GM19324 (cell line): ENCODE measurements at regions not wholly inside any gene's neighbourhood (a gene's known extent, or its start where the extent isn't known, plus 50 kb on each side); places are given as distances from the start of the nearest gene placed in this dataset.
A peak's percentile ranks its signal among the peaks of the same experiment; 100 is the strongest.
"Not testable (repeated sequence)": the region's sequence is repeated elsewhere in the genome, so short reads cannot be mapped to it uniquely, and the experiment has no call there.

Source experiments
- ATAC-seq: cut with Tn5 transposase; IDR thresholded peaks from one replicate; pipeline ENCODE4 v1.9.1; 2021; ENCODE audit warnings: mild to moderate bottlenecking, moderate library complexity; ENCODE audit not compliant: unreplicated experiment, low FRiP score

GRCh38 chr5:82626905-82627591 lies 348.9 kb upstream of the RPS23 start:
- not testable (repeated sequence) for ATAC-seq

GRCh38 chr5:82626012-82626411 lies 347.9 kb upstream of the RPS23 start:
- not testable (repeated sequence) for ATAC-seq

GRCh38 chr5:82624062-82624461 lies 345.9 kb upstream of the RPS23 start:
- no peak for ATAC-seq

DNA sequence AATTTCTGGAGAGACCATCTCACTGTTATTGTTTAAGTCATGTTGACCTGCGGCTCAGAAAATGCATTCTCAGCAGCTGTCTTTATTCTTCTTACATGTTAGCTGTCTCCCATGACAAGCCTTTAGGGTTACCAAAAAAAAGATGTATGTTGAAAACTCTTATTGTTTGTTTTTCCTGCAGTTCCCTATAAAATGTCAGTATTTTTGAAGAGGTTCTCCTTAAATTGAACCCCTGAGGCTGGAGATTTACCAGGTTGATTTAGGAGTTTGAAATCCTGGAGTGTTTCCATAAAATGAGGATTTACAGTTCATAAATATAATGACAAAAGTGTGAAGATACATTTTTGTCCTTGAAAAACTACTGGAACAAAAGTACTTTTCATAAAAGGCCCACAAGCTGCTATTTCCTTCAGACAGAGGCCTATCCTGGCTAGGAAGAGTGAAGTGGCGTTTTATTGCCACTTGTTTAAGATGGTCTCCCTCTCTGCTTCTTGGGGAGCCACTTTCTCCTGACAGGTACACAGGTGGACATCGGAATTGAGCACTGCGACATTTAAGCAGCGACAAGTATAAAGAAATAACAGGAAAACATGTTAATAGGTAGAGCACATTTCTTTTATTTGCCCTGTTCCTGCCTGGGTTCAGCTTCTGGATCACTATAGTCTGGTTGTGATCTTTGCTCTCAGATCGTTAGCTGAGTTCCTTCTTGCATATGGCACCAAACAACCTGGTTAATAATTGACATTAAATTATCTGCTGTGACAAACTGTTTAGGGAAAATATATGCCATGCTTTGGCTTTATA lies 344.8 kb upstream of the RPS23 start:
- ATAC-seq = no peak

GRCh38 chr5:82622205-82622604 lies 344.1 kb upstream of the RPS23 start:
- no peak for ATAC-seq

DNA sequence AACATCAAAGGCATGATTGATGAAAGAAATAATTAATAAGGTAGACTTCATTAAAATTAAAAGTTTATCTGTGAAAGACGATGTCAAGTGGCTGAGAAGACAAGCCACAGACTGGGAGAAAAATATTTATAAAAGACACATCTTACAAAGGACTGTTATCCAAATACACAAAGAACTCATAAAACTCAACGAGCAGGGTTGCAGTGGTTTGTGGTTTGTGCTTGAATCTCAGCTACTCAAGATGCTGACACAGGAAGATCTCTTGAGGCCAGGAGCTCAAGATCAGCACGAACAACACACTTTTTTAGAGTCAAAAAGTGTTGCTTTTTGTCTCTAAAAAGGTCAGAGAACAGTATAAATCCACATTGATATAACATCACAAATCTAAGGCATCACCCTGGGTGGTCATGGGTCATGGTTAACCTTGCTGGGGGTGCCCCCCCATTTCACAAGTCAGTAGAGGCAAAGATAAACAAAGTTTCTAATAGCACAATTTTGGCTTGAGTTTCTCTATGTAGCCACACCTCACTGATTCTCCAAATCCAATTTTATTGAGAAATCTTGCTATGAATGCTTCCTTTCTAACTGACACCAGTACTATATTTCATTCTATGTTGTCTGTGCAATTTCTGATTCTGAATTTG lies 342.9 kb upstream of the RPS23 start:
- ATAC-seq = no peak

DNA sequence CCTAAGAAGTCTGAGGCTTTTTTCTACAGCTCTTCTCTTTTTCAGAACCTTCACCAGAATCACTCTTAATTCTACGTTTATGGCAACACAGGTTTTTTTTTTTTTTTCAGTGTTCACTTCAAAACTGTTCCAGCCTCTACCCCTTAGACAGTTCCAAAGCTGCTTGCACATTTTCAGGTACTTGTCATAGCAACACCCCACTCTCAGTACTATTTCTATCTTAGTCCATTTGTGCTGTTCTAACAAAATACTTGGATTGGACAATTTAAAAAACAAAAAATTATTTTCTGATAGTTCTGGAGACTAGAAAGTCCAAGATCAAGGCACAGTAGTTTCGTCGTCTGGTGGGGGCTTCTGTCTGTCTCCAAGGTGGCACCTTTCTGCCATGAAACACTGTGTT lies 340.9 kb upstream of the RPS23 start:
- no peak for ATAC-seq

DNA sequence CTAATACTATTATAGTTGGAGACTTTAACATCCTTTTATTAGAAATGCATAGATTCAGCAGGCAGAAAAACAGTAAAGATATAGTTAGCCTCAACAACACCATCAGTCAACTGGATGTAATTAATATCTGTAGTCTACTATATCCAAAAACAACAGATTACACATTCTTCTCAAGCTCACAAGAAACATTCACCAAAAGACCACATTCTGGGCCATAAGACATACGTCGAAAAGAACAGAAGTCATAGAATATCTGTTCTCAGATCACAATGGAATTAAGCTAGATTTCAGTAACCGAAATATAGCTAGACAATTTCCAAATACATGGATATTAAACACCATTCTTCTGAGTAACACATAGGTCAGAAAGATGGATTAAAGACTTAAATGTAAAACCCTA lies 336.6 kb upstream of the RPS23 start:
- no peak for ATAC-seq

DNA sequence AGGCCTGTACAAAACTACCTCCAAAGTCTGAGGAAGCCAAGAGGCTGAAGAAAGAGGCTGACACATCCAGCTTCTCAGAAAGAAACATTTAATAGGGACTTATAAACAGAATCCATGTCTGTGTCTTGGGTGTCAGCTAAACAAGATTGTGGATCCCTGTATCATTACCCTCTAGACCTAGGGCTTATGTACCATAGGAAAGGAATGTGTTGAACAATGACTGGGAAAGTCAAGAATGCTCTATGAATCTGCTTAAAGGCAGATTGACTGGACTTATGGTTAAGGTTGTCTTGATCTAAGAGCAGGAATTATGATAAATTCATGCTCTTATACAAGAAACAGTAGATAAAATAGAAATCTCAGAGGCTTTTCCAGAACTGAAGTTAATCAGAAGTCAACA lies 335.7 kb upstream of the RPS23 start:
- ATAC-seq = no peak

DNA sequence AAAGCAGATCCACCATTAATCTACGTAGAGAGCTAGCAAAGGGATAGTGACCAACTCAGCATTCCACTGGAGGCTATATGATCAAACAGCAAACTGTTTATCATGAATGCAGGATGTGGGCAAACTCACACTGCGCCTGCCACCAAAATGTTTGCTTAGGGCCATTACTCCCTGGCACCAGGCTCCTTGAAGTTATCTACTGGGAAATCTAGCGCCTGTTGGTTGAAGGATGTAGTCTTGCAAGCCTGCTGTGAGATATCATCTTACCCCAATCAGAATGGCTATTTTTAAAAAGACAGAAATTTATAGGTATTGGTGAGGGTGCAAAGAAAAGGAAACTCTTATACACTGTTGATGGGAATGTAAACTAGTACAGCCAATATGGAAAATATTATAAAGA lies 332.5 kb upstream of the RPS23 start:
- no peak for ATAC-seq

DNA sequence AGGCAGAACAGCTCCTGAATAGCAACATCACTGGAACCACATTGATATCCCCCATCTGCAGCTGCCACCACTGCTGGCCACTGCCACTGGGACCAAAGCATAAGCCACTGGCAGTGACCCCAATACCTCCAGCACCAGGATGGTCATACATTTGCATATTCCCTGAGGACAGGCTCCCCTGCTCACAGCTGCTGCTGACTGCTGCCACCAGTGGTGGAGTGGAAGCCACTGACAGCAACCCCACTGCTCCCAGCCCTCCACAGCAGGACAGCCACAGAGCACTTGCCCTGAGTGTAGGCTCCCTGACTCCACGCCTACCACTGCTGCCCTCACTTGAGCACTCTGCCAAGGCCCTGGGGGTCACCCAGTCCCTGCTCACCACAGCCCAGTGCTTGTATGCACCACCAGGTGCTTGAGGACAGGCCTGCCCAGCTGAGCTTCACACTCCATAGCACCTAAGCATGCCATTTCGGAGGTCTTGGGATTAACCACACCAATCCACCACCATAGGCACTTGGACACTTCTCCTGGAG lies 327.4 kb upstream of the RPS23 start:
- ATAC-seq = peak; percentile 63

DNA sequence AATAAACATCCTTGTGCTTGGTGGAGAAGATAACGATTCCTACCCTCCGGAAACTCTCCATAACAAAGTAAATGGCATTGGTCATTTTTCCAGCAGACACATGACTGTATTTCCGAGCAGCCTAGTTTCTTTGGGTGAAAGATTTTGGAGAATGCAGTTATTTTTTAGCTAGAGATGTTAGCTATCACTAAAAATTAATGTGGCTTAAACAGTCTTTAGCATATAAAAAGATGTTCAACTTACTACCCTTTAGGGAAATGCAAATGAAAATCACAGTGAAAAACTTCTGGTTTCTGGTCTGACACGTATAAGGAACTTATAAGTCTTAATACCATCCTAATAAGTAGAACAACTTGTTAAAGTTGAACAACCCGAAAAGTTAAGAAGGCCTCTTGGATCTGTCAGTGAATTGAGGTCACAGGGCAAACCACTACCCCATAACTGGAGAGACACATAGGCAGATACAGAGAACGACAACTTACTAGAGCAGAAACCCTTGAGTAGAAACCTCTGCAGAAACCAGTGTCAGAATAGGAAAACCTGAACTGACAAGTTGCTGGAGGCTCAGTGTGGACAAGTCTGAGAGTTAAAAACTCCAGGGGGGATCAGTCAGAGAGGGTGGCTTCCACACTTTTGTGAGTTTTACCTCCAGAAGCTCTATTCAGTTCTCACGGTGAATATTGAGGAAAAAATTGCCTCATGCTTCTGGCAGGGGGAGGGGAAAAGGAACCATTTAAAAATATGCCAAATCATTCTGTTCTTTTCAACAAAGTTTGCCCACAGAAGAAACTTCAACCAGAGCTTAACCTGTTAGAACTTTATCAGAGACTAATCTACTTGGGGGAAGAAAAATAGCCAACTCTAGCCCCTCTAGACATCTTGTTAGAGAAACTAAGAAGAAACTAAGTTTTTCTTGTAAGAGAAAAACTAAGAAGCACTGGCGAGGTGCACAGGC lies 325.2 kb upstream of the RPS23 start:
- ATAC-seq = peak; percentile 45

GRCh38 chr5:82601861-82602260 lies 323.7 kb upstream of the RPS23 start:
- ATAC-seq = no peak

DNA sequence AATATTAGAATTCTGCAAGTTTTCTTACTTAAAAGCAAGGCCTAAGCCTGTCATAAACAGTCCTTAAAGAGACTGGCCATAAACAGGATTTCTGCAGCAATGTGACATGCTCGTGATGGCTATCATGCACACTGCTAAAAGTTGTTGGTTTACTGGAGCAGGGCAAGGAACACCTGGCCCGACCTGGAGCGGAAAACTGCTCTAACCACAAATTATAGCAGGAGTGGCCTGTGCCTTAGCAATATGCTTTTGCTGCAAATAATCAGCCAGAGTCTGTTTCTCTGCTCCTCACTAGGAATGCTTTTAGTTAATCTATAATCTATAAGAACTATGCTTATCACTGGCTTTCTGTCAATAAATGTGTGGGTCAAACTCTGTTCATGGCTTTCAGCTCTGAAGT lies 322.9 kb upstream of the RPS23 start:
- no peak for ATAC-seq

- ATAC-seq = no peak
Observed at GRCh38 chr5:82599692-82600091, 321.5 kb upstream of the RPS23 start.

GRCh38 chr5:82599030-82599429 lies 320.9 kb upstream of the RPS23 start:
- no peak for ATAC-seq

DNA sequence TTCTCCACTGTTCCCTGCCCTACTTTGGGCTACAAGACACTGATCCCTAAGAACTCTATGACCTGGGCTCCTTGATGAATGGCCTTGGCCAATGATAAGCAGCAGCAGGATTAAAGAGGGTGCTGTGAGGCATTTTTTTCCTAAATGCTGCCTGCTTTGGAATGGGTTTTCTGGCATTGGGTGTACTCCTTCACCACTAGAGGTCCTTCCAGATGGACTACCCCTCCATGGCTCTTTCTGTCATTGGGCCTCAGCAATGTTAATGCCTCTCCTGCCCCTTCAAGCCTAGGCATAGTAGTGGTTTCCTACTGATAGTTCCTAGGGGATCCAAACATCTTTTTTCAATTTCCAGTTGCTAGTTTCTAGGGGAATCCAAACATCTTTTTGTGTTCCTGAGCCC lies 319.3 kb upstream of the RPS23 start:
- ATAC-seq = no peak

GRCh38 chr5:82596451-82596850 lies 318.3 kb upstream of the RPS23 start:
- ATAC-seq = no peak

GRCh38 chr5:82595113-82595512 lies 317.0 kb upstream of the RPS23 start:
- ATAC-seq = no peak

DNA sequence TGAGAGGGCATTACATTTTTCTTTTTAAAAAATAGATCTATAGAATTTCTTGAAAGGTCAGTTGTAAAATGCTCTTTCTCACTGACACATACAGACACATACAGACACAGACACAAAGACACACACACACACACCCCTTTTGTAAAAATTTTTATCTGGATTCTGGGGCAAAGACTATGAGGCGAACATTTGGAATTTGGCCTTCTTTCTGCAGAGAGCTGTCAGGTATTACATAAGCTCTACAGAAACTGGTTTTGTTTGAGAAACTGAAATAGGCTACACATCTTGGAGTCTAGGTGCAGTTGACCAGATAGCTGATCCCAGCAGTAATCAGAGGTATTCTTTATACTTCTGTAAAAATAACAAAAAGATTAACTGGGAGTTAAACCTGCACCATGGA lies 315.9 kb upstream of the RPS23 start:
- no peak for ATAC-seq
